Gastroesophageal sphincter (tissue), 4 donors: ENCODE measurements at regions not wholly inside any gene's neighbourhood (a gene's known extent, or its start where the extent isn't known, plus 50 kb on each side); places are given as distances from the start of the nearest gene placed in this dataset.

Source experiments
- ATAC-seq: fragments of 150-250 bp; one replicate; pipeline ENCODE4 v1.9.1; 2016; ENCODE audit warnings: mild to moderate bottlenecking, moderate library complexity
- H3K27ac ChIP-seq, 4 donors: fragments of 200-600 bp; sonication (generic) in 3 of 4; 1 replicate in 3 of 4; 2 replicates in 1 of 4; pipeline ENCODE4 v1.5.1; 2016 to 2019
- H3K27me3 ChIP-seq: fragments of 200-600 bp; sonication (generic); one replicate; pipeline ENCODE4 v1.5.1; 2019
- H3K36me3 ChIP-seq, 2 donors: fragments of 200-600 bp; sonication (generic); one replicate each; pipeline ENCODE4 v1.5.1; 2019; ENCODE audit warnings: control low read depth in 1 of 2
- H3K4me1 ChIP-seq, 3 donors: fragments of 200-600 bp; sonication (generic); 1 replicate in 2 of 3; 2 replicates in 1 of 3; pipeline ENCODE4 v1.5.1; 2016 to 2019; ENCODE audit warnings: control low read depth in 2 of 3
- H3K4me3 ChIP-seq, 2 donors: fragments of 200-600 bp; sonication (generic); one replicate each; pipeline ENCODE4 v1.5.1; 2019; ENCODE audit warnings: mild to moderate bottlenecking in 1 of 2, moderate library complexity in 1 of 2
- H3K9me3 ChIP-seq, 3 donors: fragments of 200-600 bp; sonication (generic); one replicate each; pipeline ENCODE4 v1.5.1; 2017 to 2019; ENCODE audit warnings: control low read depth in 2 of 3
- CTCF ChIP-seq, 4 experiments: fragments of 200-600 bp in 2 of 4; fragments of 450-650 bp in 2 of 4; sonication (generic) in 1 of 4; IDR thresholded peaks; one replicate each; pipeline ENCODE4 v1.5.1; 2017 to 2019; ENCODE audit warnings: antibody characterized with exemption in 4 of 4, mild to moderate bottlenecking in 2 of 4, moderate library complexity in 2 of 4
- EP300 ChIP-seq: sonication (generic); formaldehyde crosslinking; IDR thresholded peaks from one replicate; pipeline ENCODE4 v1.6.1; 2017; ENCODE audit warnings: antibody characterized with exemption, mild to moderate bottlenecking
- POLR2A ChIP-seq, 2 donors: fragments of 450-650 bp; IDR thresholded peaks; one replicate each; pipeline ENCODE4 v1.6.1; 2017; ENCODE audit warnings: antibody characterized with exemption in 2 of 2, mild to moderate bottlenecking in 2 of 2, moderate library complexity in 1 of 2
- POLR2AphosphoS5 ChIP-seq: sonication (generic); formaldehyde crosslinking; IDR thresholded peaks from one replicate; pipeline ENCODE4 v1.6.1; 2017; ENCODE audit warnings: antibody characterized with exemption
- WGBS, 2 donors: methylation state at CpG; one replicate each; pipeline ENCODE4 v1.1.5; 2018; ENCODE audit warnings: low coverage in 1 of 2; 5-methylcytosine and 5-hydroxymethylcytosine counted together

GRCh38 chr15:72902919-72903260 is 119.3 kb upstream of the ADPGK start:
- H3K27me3 ChIP-seq: peaks cover 3% of the 10 kb centered on the region
- no peak for ATAC-seq
- H3K36me3 ChIP-seq: no peaks in the 10 kb centered on the region
- peak overlapping the region in 2 of 4 donors; percentile 43 to 46 for H3K27ac ChIP-seq
- no peak overlapping the region for H3K4me3 ChIP-seq
- no peaks in the 10 kb centered on the region for H3K9me3 ChIP-seq
- TF ChIP-seq EP300 (no peak), POLR2AphosphoS5 (no peak), POLR2A (IDR thresholded peaks at IDR 0.05) (no peak), CTCF (IDR thresholded peaks at IDR 0.05) (peak in 1 of 4 experiments; percentile 20)
- WGBS, 2 donors: 53% methylated on average over 3 of the region's 5 CpGs; no CpG with 5 or more reads in 1 of the 2 donors
- peaks cover 3 to 22% (median 9%) of the 10 kb centered on the region in 3 donors for H3K4me1 ChIP-seq

- TF ChIP-seq POLR2A (IDR thresholded peaks at IDR 0.05) (no peak), POLR2AphosphoS5 (peak; percentile 16), EP300 (no peak)
- Histone ChIP-seq H3K4me1 (peaks cover 3 to 22% (median 9%) of the 10 kb centered on the region in 3 donors), H3K9me3 (no peaks in the 10 kb centered on the region), H3K27ac (peak overlapping the region in 2 of 4 donors; percentile 43 to 46), H3K27me3 (peaks cover 3% of the 10 kb centered on the region), H3K36me3 (no peaks in the 10 kb centered on the region), H3K4me3 (no peak overlapping the region)
- WGBS, 2 donors: 10 to 12% methylated on average over 3 to 7 of the region's 15 CpGs
- ATAC-seq: peak; percentile 89
These were observed 118.8 kb upstream of the ADPGK start for GRCh38 chr15:72902245-72902918.

GRCh38 chr15:72892986-72893385 is 109.4 kb upstream of the ADPGK start:
- Histone ChIP-seq H3K36me3 (no peaks in the 10 kb centered on the region), H3K27ac (no peak overlapping the region), H3K9me3 (peaks cover 0 to 9% (median 0%) of the 10 kb centered on the region in 3 donors), H3K4me3 (no peak overlapping the region), H3K27me3 (no peaks in the 10 kb centered on the region), H3K4me1 (no peaks in the 10 kb centered on the region)
- 94 to 100% methylated on average over 2 of the region's 2 CpGs for WGBS, 2 donors
- ATAC-seq: no peak
- TF ChIP-seq EP300 (no peak), CTCF (IDR thresholded peaks at IDR 0.05) (no peak), POLR2AphosphoS5 (no peak), POLR2A (IDR thresholded peaks at IDR 0.05) (no peak)

GRCh38 chr15:72890043-72890442 is 106.5 kb upstream of the ADPGK start:
- Histone ChIP-seq H3K9me3 (peaks cover 0 to 9% (median 0%) of the 10 kb centered on the region in 3 donors), H3K27me3 (no peaks in the 10 kb centered on the region), H3K4me3 (no peak overlapping the region), H3K27ac (no peak overlapping the region), H3K36me3 (no peaks in the 10 kb centered on the region), H3K4me1 (no peaks in the 10 kb centered on the region)
- TF ChIP-seq CTCF (IDR thresholded peaks at IDR 0.05) (no peak), POLR2AphosphoS5 (no peak), POLR2A (IDR thresholded peaks at IDR 0.05) (no peak), EP300 (no peak)
- 40 to 49% methylated on average over 7 to 8 of the region's 12 CpGs for WGBS, 2 donors
- no peak for ATAC-seq

- TF ChIP-seq POLR2A (IDR thresholded peaks at IDR 0.05) (no peak), CTCF (IDR thresholded peaks at IDR 0.05) (no peak), POLR2AphosphoS5 (no peak), EP300 (no peak)
- WGBS, 2 donors: 57 to 88% methylated on average over 1 to 5 of the region's 5 CpGs
- no peak for ATAC-seq
These were observed 106.0 kb upstream of the ADPGK start for GRCh38 chr15:72889545-72889944.

More at GRCh38 chr15:72889545-72889944, 106.0 kb upstream of the ADPGK start:
- Histone ChIP-seq H3K36me3 (no peaks in the 10 kb centered on the region), H3K4me3 (no peak overlapping the region), H3K27ac (no peak overlapping the region), H3K9me3 (peaks cover 0 to 14% (median 0%) of the 10 kb centered on the region in 3 donors), H3K27me3 (no peaks in the 10 kb centered on the region), H3K4me1 (no peaks in the 10 kb centered on the region)
